Gastroesophageal sphincter (tissue), 4 donors: ENCODE measurements at regions not wholly inside any gene's neighbourhood (a gene's known extent, or its start where the extent isn't known, plus 50 kb on each side); places are given as distances from the start of the nearest gene placed in this dataset.

Experiments
- ATAC-seq: fragments of 150-250 bp; one replicate; pipeline ENCODE4 v1.9.1; 2016; ENCODE audit warnings: mild to moderate bottlenecking, moderate library complexity
- H3K27ac ChIP-seq, 4 donors: fragments of 200-600 bp; sonication (generic) in 3 of 4; 1 replicate in 3 of 4; 2 replicates in 1 of 4; pipeline ENCODE4 v1.5.1; 2016 to 2019
- H3K27me3 ChIP-seq: fragments of 200-600 bp; sonication (generic); one replicate; pipeline ENCODE4 v1.5.1; 2019
- H3K36me3 ChIP-seq, 2 donors: fragments of 200-600 bp; sonication (generic); one replicate each; pipeline ENCODE4 v1.5.1; 2019; ENCODE audit warnings: control low read depth in 1 of 2
- H3K4me1 ChIP-seq, 3 donors: fragments of 200-600 bp; sonication (generic); 1 replicate in 2 of 3; 2 replicates in 1 of 3; pipeline ENCODE4 v1.5.1; 2016 to 2019; ENCODE audit warnings: control low read depth in 2 of 3
- H3K4me3 ChIP-seq, 2 donors: fragments of 200-600 bp; sonication (generic); one replicate each; pipeline ENCODE4 v1.5.1; 2019; ENCODE audit warnings: mild to moderate bottlenecking in 1 of 2, moderate library complexity in 1 of 2
- H3K9me3 ChIP-seq, 3 donors: fragments of 200-600 bp; sonication (generic); one replicate each; pipeline ENCODE4 v1.5.1; 2017 to 2019; ENCODE audit warnings: control low read depth in 2 of 3
- EP300 ChIP-seq: sonication (generic); formaldehyde crosslinking; IDR thresholded peaks from one replicate; pipeline ENCODE4 v1.6.1; 2017; ENCODE audit warnings: antibody characterized with exemption, mild to moderate bottlenecking
- POLR2A ChIP-seq, 2 donors: fragments of 450-650 bp; IDR thresholded peaks; one replicate each; pipeline ENCODE4 v1.6.1; 2017; ENCODE audit warnings: antibody characterized with exemption in 2 of 2, mild to moderate bottlenecking in 2 of 2, moderate library complexity in 1 of 2
- POLR2AphosphoS5 ChIP-seq: sonication (generic); formaldehyde crosslinking; IDR thresholded peaks from one replicate; pipeline ENCODE4 v1.6.1; 2017; ENCODE audit warnings: antibody characterized with exemption
- WGBS, 2 donors: methylation state at CpG; one replicate each; pipeline ENCODE4 v1.1.5; 2018; ENCODE audit warnings: low coverage in 1 of 2; 5-methylcytosine and 5-hydroxymethylcytosine counted together
- TF ChIP-seq, protein P1 (sequence below), 4 experiments: fragments of 200-600 bp in 2 of 4; fragments of 450-650 bp in 2 of 4; sonication (generic) in 1 of 4; IDR thresholded peaks; one replicate each; pipeline ENCODE4 v1.5.1; 2017 to 2019; ENCODE audit warnings: antibody characterized with exemption in 4 of 4, mild to moderate bottlenecking in 2 of 4, moderate library complexity in 2 of 4

DNA sequence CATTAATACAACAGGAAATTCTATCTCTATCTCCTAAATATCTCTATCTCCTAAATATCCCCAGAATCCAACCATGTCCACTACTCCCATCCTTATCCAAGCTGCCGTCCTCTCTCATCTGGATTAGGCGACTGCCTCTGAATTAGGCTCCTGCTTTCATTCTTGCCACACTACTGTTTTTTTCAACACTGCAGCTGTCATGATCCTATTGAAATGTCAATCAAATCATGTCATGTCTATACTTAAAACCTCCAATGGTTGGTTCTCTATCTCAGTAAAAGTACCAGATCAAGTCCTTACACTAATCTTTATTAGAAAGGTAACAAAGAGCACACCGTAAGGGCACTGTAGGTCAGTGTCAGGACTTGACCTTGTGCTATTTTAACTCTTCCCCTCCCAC lies 82.0 kb upstream of the NFIA start:
- H3K36me3 ChIP-seq: no peaks in the 10 kb centered on the region
- no peaks in the 10 kb centered on the region for H3K4me1 ChIP-seq
- TF ChIP-seq EP300 (no peak), POLR2AphosphoS5 (no peak), POLR2A (IDR thresholded peaks at IDR 0.05) (no peak)
- TF ChIP-seq, protein P1, sequence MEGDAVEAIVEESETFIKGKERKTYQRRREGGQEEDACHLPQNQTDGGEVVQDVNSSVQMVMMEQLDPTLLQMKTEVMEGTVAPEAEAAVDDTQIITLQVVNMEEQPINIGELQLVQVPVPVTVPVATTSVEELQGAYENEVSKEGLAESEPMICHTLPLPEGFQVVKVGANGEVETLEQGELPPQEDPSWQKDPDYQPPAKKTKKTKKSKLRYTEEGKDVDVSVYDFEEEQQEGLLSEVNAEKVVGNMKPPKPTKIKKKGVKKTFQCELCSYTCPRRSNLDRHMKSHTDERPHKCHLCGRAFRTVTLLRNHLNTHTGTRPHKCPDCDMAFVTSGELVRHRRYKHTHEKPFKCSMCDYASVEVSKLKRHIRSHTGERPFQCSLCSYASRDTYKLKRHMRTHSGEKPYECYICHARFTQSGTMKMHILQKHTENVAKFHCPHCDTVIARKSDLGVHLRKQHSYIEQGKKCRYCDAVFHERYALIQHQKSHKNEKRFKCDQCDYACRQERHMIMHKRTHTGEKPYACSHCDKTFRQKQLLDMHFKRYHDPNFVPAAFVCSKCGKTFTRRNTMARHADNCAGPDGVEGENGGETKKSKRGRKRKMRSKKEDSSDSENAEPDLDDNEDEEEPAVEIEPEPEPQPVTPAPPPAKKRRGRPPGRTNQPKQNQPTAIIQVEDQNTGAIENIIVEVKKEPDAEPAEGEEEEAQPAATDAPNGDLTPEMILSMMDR (IDR thresholded peaks at IDR 0.05): no peak
- H3K9me3 ChIP-seq: no peaks in the 10 kb centered on the region
- 86 to 100% methylated on average over 3 of the region's 3 CpGs for WGBS, 2 donors
- H3K27me3 ChIP-seq: no peaks in the 10 kb centered on the region
- ATAC-seq: no peak
- no peak overlapping the region for H3K27ac ChIP-seq
- H3K4me3 ChIP-seq: no peak overlapping the region

DNA sequence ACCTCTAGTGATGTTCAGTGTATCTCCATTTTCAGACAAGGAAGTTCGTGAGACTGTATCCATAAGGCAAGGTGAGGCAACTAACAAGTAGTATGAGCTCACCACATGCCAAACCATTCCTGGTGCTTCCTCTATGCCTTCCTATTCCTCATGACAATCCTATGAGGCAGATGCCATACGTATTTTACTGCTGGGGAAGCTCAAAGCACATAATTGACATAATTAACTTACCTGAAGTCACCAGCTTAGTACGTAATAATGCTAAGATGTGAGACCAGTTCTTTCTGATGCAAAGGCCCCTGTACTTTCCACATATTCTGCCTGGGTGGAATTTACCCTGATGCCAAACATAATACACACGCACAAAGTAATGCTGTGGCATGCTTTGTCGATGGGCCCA lies 83.6 kb upstream of the NFIA start:
- Histone ChIP-seq H3K9me3 (no peaks in the 10 kb centered on the region), H3K36me3 (no peaks in the 10 kb centered on the region), H3K27me3 (no peaks in the 10 kb centered on the region), H3K4me3 (no peak overlapping the region), H3K27ac (no peak overlapping the region), H3K4me1 (no peaks in the 10 kb centered on the region)
- 88 to 96% methylated on average over 2 to 4 of the region's 5 CpGs for WGBS, 2 donors
- no peak for ATAC-seq
- TF ChIP-seq POLR2AphosphoS5 (no peak), EP300 (no peak), POLR2A (IDR thresholded peaks at IDR 0.05) (no peak)
- TF ChIP-seq, protein P1 (IDR thresholded peaks at IDR 0.05): no peak

GRCh38 chr1:60994828-60995492 lies 87.4 kb upstream of the NFIA start:
- Histone ChIP-seq H3K36me3 (no peaks in the 10 kb centered on the region), H3K27ac (no peak overlapping the region), H3K27me3 (no peaks in the 10 kb centered on the region), H3K4me3 (no peak overlapping the region), H3K9me3 (no peaks in the 10 kb centered on the region), H3K4me1 (peaks cover 0 to 10% (median 6%) of the 10 kb centered on the region in 3 donors)
- ATAC-seq: no peak
- TF ChIP-seq POLR2A (IDR thresholded peaks at IDR 0.05): no peak
- no peak for TF ChIP-seq EP300
- TF ChIP-seq, protein P1 (IDR thresholded peaks at IDR 0.05): no peak
- no peak for TF ChIP-seq POLR2AphosphoS5

DNA sequence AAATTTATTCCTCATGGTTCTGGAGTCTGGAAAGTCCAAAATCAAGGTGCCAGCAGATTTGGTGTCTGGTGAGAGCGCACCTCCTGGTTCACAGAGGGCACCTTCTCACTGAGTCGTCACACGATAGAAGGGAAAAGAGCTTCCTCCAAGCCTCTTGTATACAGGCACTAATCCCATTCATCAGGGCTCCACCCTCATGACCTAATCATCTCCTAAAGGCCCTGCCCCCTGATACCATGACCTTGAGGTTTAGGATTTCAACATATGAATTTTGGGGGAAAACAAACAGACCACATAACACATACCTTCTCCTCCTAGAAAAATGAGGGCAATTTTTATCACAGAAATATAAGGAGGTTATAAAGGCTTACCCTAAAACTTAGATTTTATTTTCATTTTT lies 88.0 kb upstream of the NFIA start:
- no peak overlapping the region for H3K4me3 ChIP-seq
- no peak for TF ChIP-seq POLR2A (IDR thresholded peaks at IDR 0.05)
- TF ChIP-seq, protein P1 (IDR thresholded peaks at IDR 0.05): no peak
- no peak for TF ChIP-seq POLR2AphosphoS5
- TF ChIP-seq EP300: no peak
- 70% methylated on average over 2 of the region's 3 CpGs; no CpG with 5 or more reads in 1 of the 2 donors for WGBS, 2 donors
- no peak overlapping the region for H3K27ac ChIP-seq
- H3K9me3 ChIP-seq: no peaks in the 10 kb centered on the region
- no peaks in the 10 kb centered on the region for H3K27me3 ChIP-seq
- ATAC-seq: no peak
- no peaks in the 10 kb centered on the region for H3K36me3 ChIP-seq
- peaks cover 0 to 16% (median 12%) of the 10 kb centered on the region in 3 donors for H3K4me1 ChIP-seq

GRCh38 chr1:60992165-60992564 lies 90.2 kb upstream of the NFIA start:
- Histone ChIP-seq H3K4me3 (no peak overlapping the region), H3K27me3 (no peaks in the 10 kb centered on the region), H3K4me1 (peaks cover 0 to 16% (median 14%) of the 10 kb centered on the region in 3 donors), H3K36me3 (no peaks in the 10 kb centered on the region), H3K27ac (no peak overlapping the region), H3K9me3 (no peaks in the 10 kb centered on the region)
- TF ChIP-seq, protein P1 (IDR thresholded peaks at IDR 0.05): no peak
- no peak for ATAC-seq
- 86 to 100% methylated on average over 1 of the region's 1 CpG for WGBS, 2 donors
